GM13976 (cell line): ENCODE measurements at regions not wholly inside any gene's neighbourhood (a gene's known extent, or its start where the extent isn't known, plus 50 kb on each side); places are given as distances from the start of the nearest gene placed in this dataset.

Experiments
- DNase-seq: peaks from one replicate; pipeline ENCODE4 v3.0.0; 2012; ENCODE audit warnings: low spot score
- CTCF ChIP-seq: IDR thresholded peaks from 2 replicates; pipeline ENCODE4 v1.5.1; 2012; ENCODE audit warnings: borderline replicate concordance, mild to moderate bottlenecking; ENCODE audit not compliant: insufficient read depth; ENCODE audit errors: extremely low read depth, missing control alignments, control extremely low read depth
- in situ Hi-C: fragments of 300-500 bp; cut with MboI; formaldehyde crosslinking; loops from one replicate; pipeline ENCODE4 v1.12.0; 2022; ENCODE audit warnings: low sequenced_read_pairs, mixed read lengths, inconsistent platforms; ENCODE audit not compliant: unreplicated experiment

- in situ Hi-C loops = no loop called here
- TF ChIP-seq CTCF = no peak
- DNase-seq = no peak
Measured at GRCh38 chr12:107464644-107465043, 221.0 kb upstream of the PWP1 start.

GRCh38 chr12:107465625-107466024, 220.0 kb upstream of the PWP1 start:
- TF ChIP-seq CTCF = no peak
- no peak for DNase-seq
- in situ Hi-C loops = no loop called here

DNA sequence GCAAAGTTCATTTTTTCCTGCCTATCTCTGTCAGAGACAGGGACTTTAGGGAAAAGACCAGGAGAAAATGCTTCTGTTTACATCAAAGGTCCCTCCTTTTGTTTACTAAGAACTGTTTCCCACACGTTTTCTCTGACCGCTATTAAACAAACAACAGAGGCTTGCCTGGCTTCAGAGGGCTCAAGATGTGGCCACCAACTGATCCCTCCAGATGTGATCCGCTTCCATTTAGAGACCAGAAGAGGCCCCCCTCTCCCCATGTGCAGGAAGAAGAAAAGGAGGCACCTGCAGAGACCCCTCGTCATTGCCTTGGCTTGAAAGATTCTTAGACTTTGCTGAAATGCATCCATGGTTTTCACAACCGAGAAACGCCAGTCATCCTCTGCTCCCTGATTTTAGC, 217.9 kb upstream of the PWP1 start:
- in situ Hi-C loops = no loop called here
- no peak for TF ChIP-seq CTCF
- DNase-seq = no peak

- in situ Hi-C loops = no loop called here
- DNase-seq = no peak
- no peak for TF ChIP-seq CTCF
Measured at GRCh38 chr12:107468182-107468581, 217.4 kb upstream of the PWP1 start.

GRCh38 chr12:107469011-107469410, 216.6 kb upstream of the PWP1 start:
- DNase-seq = no peak
- in situ Hi-C loops = no loop called here
- TF ChIP-seq CTCF = no peak

GRCh38 chr12:107470645-107471044, 215.0 kb upstream of the PWP1 start:
- in situ Hi-C loops = no loop called here
- no peak for DNase-seq
- no peak for TF ChIP-seq CTCF

GRCh38 chr12:107472308-107472707, 213.3 kb upstream of the PWP1 start:
- in situ Hi-C loops = no loop called here
- no peak for TF ChIP-seq CTCF
- no peak for DNase-seq
